DLD1 (cell line): ENCODE measurements at regions not wholly inside any gene's neighbourhood (a gene's known extent, or its start where the extent isn't known, plus 50 kb on each side); places are given as distances from the start of the nearest gene placed in this dataset.

ENCODE experiments used
- in situ Hi-C: cut with HindIII; loops from 2 replicates; pipeline ENCODE4 v1.10.0; 2017; ENCODE audit warnings: low sequenced_read_pairs

- in situ Hi-C loops, result no loop called here
These were observed 54.0 kb upstream of the PGRMC2 start for GRCh38 chr4:128341634-128342033.

- in situ Hi-C loops, result no loop called here
These were observed 51.2 kb upstream of the PGRMC2 start for GRCh38 chr4:128338634-128339355.

GRCh38 chr4:128337863-128338262, 50.2 kb upstream of the PGRMC2 start:
- in situ Hi-C loops, result no loop called here
